ENCODE measurements at regions not wholly inside any gene's neighbourhood (a gene's known extent, or its start where the extent isn't known, plus 50 kb on each side); places are given as distances from the start of the nearest gene placed in this dataset.
"Not testable (repeated sequence)": the region's sequence is repeated elsewhere in the genome, so short reads cannot be mapped to it uniquely, and the experiment has no call there.

GRCh38 chr17:22551695-22552415 is 859.5 kb downstream of the KCNJ18 start:
- not testable (repeated sequence) for TF ChIP-seq ZNF317 (CRISPR knock-in tag; IDR thresholded peaks at IDR 0.05; ENCODE audit: borderline replicate concordance, low read depth); JUN (CRISPR knock-in tag; IDR thresholded peaks at IDR 0.05)

Measured in WTC11 (cell line).